Lung (tissue), 11 donors: ENCODE measurements at regions not wholly inside any gene's neighbourhood (a gene's known extent, or its start where the extent isn't known, plus 50 kb on each side); places are given as distances from the start of the nearest gene placed in this dataset.

ENCODE experiments used
- ATAC-seq: fragments of 200-7000 bp; cut with Tn5 transposase; one replicate; pipeline ENCODE4 v1.9.1; 2020; ENCODE audit warnings: moderate number of reproducible peaks; ENCODE audit not compliant: insufficient read depth, low FRiP score
- DNase-seq, 3 donors: peaks; one replicate each; pipeline ENCODE4 v3.0.0-alpha.2; 2013 to 2017
- H3K27ac ChIP-seq, 2 donors: one replicate each; pipeline ENCODE4 v1.5.1; 2013; ENCODE audit warnings: mild to moderate bottlenecking in 2 of 2, moderate library complexity in 2 of 2, control low read depth in 1 of 2, inconsistent platforms in 1 of 2, low read depth in 1 of 2, low read length in 1 of 2
- H3K27me3 ChIP-seq, 3 donors: one replicate each; pipeline ENCODE4 v1.5.1; 2013; ENCODE audit warnings: low read length in 2 of 3; ENCODE audit not compliant: control insufficient read depth in 3 of 3, insufficient read depth in 3 of 3
- H3K36me3 ChIP-seq, 4 donors: one replicate each; pipeline ENCODE4 v1.5.1; 2013; ENCODE audit warnings: low read length in 4 of 4, mild to moderate bottlenecking in 1 of 4, moderate library complexity in 1 of 4; ENCODE audit not compliant: control insufficient read depth in 4 of 4, insufficient read depth in 4 of 4
- H3K4me1 ChIP-seq, 5 donors: one replicate each; pipeline ENCODE4 v1.5.1; 2013; ENCODE audit warnings: low read length in 5 of 5, mild to moderate bottlenecking in 2 of 5, moderate library complexity in 1 of 5; ENCODE audit not compliant: control insufficient read depth in 5 of 5, insufficient read depth in 5 of 5
- H3K4me3 ChIP-seq: one replicate; pipeline ENCODE4 v1.5.1; 2013; ENCODE audit warnings: mild to moderate bottlenecking, control low read depth, moderate library complexity
- H3K9ac ChIP-seq, 2 donors: one replicate each; pipeline ENCODE4 v1.5.1; 2013; ENCODE audit warnings: low read length in 2 of 2, control low read depth in 1 of 2; ENCODE audit not compliant: insufficient read depth in 1 of 2
- H3K9me3 ChIP-seq, 4 donors: one replicate each; pipeline ENCODE4 v1.5.1; 2013; ENCODE audit warnings: low read length in 3 of 4, mild to moderate bottlenecking in 1 of 4, moderate library complexity in 1 of 4; ENCODE audit not compliant: control insufficient read depth in 4 of 4, insufficient read depth in 3 of 4
- CTCF ChIP-seq: IDR thresholded peaks from 2 replicates; pipeline ENCODE4 v1.5.1; 2012; ENCODE audit warnings: mild to moderate bottlenecking; ENCODE audit errors: control extremely low read depth, extremely low read depth
- WGBS, 2 donors: extraction: QIAGEN DNeasy Blood & Tissue Kit; methylation state at CpG; one replicate each; pipeline ENCODE4 v1.1.7; 2013; 5-methylcytosine and 5-hydroxymethylcytosine counted together
- donor health status: control.
- donor health status: control.
- donor health status: Bipolar disorder and iron deficiency.
- donor health status: healthy.
- donor health status: DM: yes; HTN: yes; CAD: no.

- no peak overlapping the region for H3K9ac ChIP-seq
- H3K4me3 ChIP-seq, result no peak overlapping the region
- H3K9me3 ChIP-seq, result peaks cover 0 to 3% (median 0%) of the 10 kb centered on the region in 4 donors
- no peaks in the 10 kb centered on the region for H3K27me3 ChIP-seq
- DNase-seq (no peak), ATAC-seq (no peak)
- no peak overlapping the region for H3K27ac ChIP-seq
- no peaks in the 10 kb centered on the region for H3K4me1 ChIP-seq
- no peak for TF ChIP-seq CTCF
- no peaks in the 10 kb centered on the region for H3K36me3 ChIP-seq
Observed at GRCh38 chr4:152132776-152133175, 372.0 kb upstream of the GATB start.

GRCh38 chr4:152128356-152128755, 367.5 kb upstream of the GATB start:
- no peaks in the 10 kb centered on the region for H3K36me3 ChIP-seq
- no peak overlapping the region for H3K9ac ChIP-seq
- ATAC-seq (no peak), DNase-seq (no peak)
- peaks cover 0 to 3% (median 1%) of the 10 kb centered on the region in 4 donors for H3K9me3 ChIP-seq
- no peaks in the 10 kb centered on the region for H3K4me1 ChIP-seq
- TF ChIP-seq CTCF, result no peak
- no peak overlapping the region for H3K27ac ChIP-seq
- WGBS, 2 donors, result 76 to 82% methylated on average over 1 of the region's 1 CpG
- H3K27me3 ChIP-seq, result no peaks in the 10 kb centered on the region
- no peak overlapping the region for H3K4me3 ChIP-seq

- H3K9ac ChIP-seq, result no peak overlapping the region
- whole genome bisulfite sequencing, 2 donors, result 77 to 80% methylated on average over 2 of the region's 2 CpGs
- no peak overlapping the region for H3K4me3 ChIP-seq
- DNase-seq (no peak), ATAC-seq (no peak)
- no peak overlapping the region for H3K27ac ChIP-seq
- TF ChIP-seq CTCF, result no peak
- H3K36me3 ChIP-seq, result no peaks in the 10 kb centered on the region
- no peaks in the 10 kb centered on the region for H3K4me1 ChIP-seq
- H3K27me3 ChIP-seq, result no peaks in the 10 kb centered on the region
- H3K9me3 ChIP-seq, result peaks cover 0 to 2% (median 0%) of the 10 kb centered on the region in 4 donors
Observed at GRCh38 chr4:152126238-152126637, 365.4 kb upstream of the GATB start.

GRCh38 chr4:152118819-152119553, 358.2 kb upstream of the GATB start:
- Histone ChIP-seq H3K9ac (no peak overlapping the region), H3K4me3 (no peak overlapping the region), H3K36me3 (no peaks in the 10 kb centered on the region), H3K9me3 (no peaks in the 10 kb centered on the region), H3K27me3 (no peaks in the 10 kb centered on the region), H3K27ac (no peak overlapping the region), H3K4me1 (peaks cover 0 to 3% (median 0%) of the 10 kb centered on the region in 5 donors)
- no peak for TF ChIP-seq CTCF
- no peak for ATAC-seq
- no peak for DNase-seq
- WGBS, 2 donors, result 88 to 91% methylated on average over 12 of the region's 12 CpGs
